D721Med (cell line): ENCODE measurements at regions not wholly inside any gene's neighbourhood (a gene's known extent, or its start where the extent isn't known, plus 50 kb on each side); places are given as distances from the start of the nearest gene placed in this dataset.

Experiments
- DNase-seq: peaks from one replicate; pipeline ENCODE4 v3.0.0; 2011; ENCODE audit warnings: low spot score; ENCODE audit not compliant: insufficient read length
- FAIRE-seq: peaks from 2 replicates; lab custom pipeline; 2011; peaks lifted over from hg19 to GRCh38; lab: Jason Lieb, UNC
- TF ChIP-seq, protein P1 (sequence below): IDR thresholded peaks from 2 replicates; pipeline ENCODE4 v1.5.1; 2012; ENCODE audit warnings: mild to moderate bottlenecking, control low read depth; ENCODE audit not compliant: insufficient read depth; ENCODE audit errors: missing control alignments

DNA sequence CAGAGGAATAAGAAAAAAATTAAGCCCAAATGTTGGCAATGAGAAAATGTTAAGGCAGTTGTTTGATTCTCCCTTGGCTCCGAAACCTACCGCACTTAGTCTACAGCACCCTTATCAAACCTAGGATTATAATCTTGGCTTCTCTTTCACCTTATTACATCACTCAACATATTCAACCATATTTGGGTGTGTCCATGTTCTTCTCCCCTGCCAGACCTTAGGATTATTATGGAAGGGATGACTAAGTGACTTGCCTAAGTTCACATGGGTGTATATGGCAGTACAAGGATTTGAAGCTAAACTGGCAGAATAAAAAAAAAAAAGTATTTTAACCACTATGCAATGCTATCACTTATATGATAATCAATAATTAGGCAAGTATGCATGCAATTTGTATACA is 76.4 kb downstream of the PLK2 start:
- no peak for DNase-seq
- TF ChIP-seq, protein P1, sequence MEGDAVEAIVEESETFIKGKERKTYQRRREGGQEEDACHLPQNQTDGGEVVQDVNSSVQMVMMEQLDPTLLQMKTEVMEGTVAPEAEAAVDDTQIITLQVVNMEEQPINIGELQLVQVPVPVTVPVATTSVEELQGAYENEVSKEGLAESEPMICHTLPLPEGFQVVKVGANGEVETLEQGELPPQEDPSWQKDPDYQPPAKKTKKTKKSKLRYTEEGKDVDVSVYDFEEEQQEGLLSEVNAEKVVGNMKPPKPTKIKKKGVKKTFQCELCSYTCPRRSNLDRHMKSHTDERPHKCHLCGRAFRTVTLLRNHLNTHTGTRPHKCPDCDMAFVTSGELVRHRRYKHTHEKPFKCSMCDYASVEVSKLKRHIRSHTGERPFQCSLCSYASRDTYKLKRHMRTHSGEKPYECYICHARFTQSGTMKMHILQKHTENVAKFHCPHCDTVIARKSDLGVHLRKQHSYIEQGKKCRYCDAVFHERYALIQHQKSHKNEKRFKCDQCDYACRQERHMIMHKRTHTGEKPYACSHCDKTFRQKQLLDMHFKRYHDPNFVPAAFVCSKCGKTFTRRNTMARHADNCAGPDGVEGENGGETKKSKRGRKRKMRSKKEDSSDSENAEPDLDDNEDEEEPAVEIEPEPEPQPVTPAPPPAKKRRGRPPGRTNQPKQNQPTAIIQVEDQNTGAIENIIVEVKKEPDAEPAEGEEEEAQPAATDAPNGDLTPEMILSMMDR: no peak
- no peak for FAIRE-seq

DNA sequence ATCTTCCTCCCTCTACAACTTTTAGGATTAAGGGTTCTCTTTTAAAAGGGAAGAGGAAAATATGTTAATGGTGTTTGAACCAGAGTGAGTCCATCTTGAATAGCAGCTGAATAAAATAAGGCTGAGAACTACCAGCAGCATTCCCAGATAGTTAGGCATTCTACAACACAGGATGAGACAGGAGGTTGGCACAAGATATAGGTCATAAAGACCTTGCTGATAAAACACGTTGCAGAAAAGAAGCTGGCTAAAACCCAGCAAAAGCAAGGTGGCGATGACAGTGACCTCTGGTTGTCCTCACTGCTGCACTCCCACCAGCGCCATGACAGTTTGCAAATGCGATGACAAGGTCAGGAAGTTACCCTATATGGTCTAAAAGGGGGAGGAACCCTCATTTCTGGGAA is 77.8 kb downstream of the PLK2 start:
- FAIRE-seq: no peak
- no peak for DNase-seq
- TF ChIP-seq, protein P1: no peak

DNA sequence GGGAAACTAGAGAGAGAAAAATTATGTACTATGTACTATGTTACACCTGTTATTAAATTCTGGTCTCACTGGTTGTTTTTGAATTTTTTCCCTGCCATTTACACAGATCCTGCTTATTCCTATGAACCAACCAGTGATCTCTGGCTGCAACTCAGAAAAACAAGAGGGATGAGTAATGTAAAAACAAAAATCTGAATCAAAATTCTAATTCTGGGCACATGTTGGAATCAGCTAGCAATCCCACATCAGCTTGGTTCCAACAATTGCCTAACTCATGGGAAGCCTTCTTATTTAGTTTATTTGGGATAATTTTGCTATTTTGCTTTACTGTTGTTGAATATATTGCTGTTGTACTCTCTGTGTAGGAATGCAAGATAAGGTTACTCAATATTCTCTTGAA is 78.3 kb downstream of the PLK2 start:
- no peak for FAIRE-seq
- TF ChIP-seq, protein P1: no peak
- DNase-seq: no peak

DNA sequence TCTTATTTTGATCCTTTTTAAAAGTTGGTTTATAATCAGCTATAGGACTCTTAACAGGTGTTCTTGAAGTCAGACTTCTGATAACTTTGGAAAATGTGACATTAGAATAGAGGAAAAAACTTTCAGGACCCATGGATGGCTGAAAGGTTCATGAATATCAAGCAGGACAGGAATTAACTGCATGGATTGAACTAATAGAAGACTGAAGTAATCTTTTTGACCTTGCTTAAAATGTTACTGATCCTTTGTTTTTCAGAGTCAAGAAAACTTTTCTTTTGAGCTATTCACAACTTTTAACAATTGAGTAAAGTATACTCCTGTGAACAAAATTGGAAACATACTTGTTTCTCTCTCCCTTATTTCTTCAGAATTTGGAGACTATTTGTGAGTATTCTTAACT is 79.2 kb downstream of the PLK2 start:
- no peak for DNase-seq
- TF ChIP-seq, protein P1: no peak
- FAIRE-seq: no peak

DNA sequence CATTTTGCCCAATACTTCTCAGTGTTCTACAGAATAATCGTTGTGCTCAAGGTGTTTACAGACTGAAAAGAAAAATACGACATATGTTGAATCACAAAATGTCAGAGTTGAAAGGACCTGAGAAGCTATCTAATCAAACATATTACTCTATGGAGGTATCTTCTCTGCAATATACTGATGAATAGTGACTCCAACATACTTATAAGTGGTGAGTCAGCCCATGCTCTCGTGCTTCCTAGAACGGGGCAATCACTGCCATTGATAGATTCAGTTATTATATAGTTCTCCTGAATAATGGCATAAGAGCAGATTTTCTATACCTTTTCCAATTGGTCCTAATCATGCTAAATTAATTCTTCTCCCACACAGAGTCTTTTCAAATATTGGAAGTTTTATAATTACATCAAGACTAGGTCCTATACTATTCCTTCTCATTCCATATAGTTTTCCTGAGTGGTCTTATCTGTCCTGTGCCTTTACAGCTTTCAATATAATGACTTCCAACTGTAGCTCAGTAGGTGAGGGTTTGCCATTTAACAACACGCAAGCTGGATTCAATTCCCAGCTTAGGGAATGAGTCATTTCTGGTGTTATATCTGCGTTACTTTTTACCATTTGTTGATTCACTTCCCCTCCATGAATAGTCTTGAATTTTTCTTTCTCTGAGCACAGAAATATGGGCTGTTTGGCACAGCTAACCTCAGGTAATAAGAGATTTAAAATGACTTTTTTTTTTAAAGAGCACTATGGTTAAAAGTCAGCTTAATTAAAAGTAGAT is 81.1 kb downstream of the PLK2 start:
- FAIRE-seq (no peak), DNase-seq (no peak)
- TF ChIP-seq, protein P1: no peak

DNA sequence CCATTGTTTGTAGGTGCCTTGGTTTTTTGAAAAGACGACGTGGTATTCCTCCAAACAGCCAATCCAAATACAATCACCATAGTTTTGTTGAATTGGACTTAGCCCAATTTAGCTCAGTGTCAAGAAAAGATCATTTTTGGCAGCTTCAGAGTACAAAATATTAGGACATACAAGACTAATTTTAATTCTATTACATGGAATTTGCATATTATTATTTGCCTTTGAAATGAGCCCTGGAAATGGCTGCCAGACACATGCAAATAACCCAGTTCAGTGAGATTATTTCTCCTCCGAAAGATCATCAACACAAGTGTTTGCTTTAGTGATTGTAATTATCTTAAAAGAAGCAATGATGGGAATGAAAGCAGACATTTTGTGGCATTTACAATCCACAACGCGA is 89.3 kb downstream of the PLK2 start:
- FAIRE-seq: no peak
- DNase-seq: no peak

More for the DNA sequence above, 89.3 kb downstream of the PLK2 start:
- TF ChIP-seq, protein P1: no peak
